ENCODE measurements at regions not wholly inside any gene's neighbourhood (a gene's known extent, or its start where the extent isn't known, plus 50 kb on each side); places are given as distances from the start of the nearest gene placed in this dataset.

- H3K4me2 ChIP-seq, result peak overlapping the region; percentile 21
- peak in 1 of 2 experiments; percentile 81 for DNase-seq (ENCODE audit: low read depth in 1 of 2, low spot score in 1 of 2)
- no peak for FAIRE-seq
- TF ChIP-seq GATA3 (IDR thresholded peaks at IDR 0.05; ENCODE audit: borderline replicate concordance) (peak; percentile 65; the same call in 1 of the 2 replicates), CTCF (IDR thresholded peaks at IDR 0.05) (no peak), KDM1A (IDR thresholded peaks at IDR 0.05; ENCODE audit: low read depth) (peak; percentile 93; the same call in 1 of the 2 replicates), EP300 (IDR thresholded peaks at IDR 0.05) (no peak), RNF2 (IDR thresholded peaks at IDR 0.05; ENCODE audit: borderline replicate concordance, low read depth) (no peak), CHD4 (IDR thresholded peaks at IDR 0.05; ENCODE audit: borderline replicate concordance) (0 out of 2 replicates have a peak, but pooled peaks have one; percentile 72), RFX5 (IDR thresholded peaks at IDR 0.05) (no peak), HDAC2 (IDR thresholded peaks at IDR 0.05) (peak; percentile 53; the same call in 1 of the 2 replicates), ZSCAN20 (CRISPR knock-in tag; IDR thresholded peaks at IDR 0.05) (0 out of 2 replicates have a peak, but pooled peaks have one; percentile 34), RAD21 (conservative IDR thresholded peaks at IDR 0.05 in 1 of 2, IDR thresholded peaks at IDR 0.05 in 1 of 2) (peak in 1 of 2 experiments; percentile 27; a peak in 1 of 5 replicates)
- TF ChIP-seq, protein P1, sequence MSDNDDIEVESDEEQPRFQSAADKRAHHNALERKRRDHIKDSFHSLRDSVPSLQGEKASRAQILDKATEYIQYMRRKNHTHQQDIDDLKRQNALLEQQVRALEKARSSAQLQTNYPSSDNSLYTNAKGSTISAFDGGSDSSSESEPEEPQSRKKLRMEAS (IDR thresholded peaks at IDR 0.05), result peak; percentile 29
- TF ChIP-seq, protein P2, sequence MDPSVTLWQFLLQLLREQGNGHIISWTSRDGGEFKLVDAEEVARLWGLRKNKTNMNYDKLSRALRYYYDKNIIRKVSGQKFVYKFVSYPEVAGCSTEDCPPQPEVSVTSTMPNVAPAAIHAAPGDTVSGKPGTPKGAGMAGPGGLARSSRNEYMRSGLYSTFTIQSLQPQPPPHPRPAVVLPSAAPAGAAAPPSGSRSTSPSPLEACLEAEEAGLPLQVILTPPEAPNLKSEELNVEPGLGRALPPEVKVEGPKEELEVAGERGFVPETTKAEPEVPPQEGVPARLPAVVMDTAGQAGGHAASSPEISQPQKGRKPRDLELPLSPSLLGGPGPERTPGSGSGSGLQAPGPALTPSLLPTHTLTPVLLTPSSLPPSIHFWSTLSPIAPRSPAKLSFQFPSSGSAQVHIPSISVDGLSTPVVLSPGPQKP (IDR thresholded peaks at IDR 0.05; ENCODE audit: low read depth, low read length), result no peak
- peaks cover 62% of the 10 kb centered on the region for H3K4me1 ChIP-seq
- 39% methylated on average over 15 of the region's 15 CpGs for WGBS (ENCODE audit: missing lambda C conversion rate)
- CTCF ChIA-PET, result interaction anchor here (0.6 to 2.2 kb wide), 4 partner anchors 10 to 369 kb away, joined by 3 to 8 read pairs (median 3); no protein-coding TSS in a partner anchor
- H3K4me3 ChIP-seq, result no peak overlapping the region
- ATAC-seq, result peak in 1 of 2 experiments; percentile 52; a peak in 3 of 6 replicates
- POLR2A ChIA-PET, result interaction anchor here (0.6 to 1.0 kb wide), 2 partner anchors 15 to 279 kb away, joined by 3 read pairs; partner anchors contain the start of gene SOX9
- H3K9me3 ChIP-seq, result no peaks in the 10 kb centered on the region
- H3K27ac ChIP-seq, result peak overlapping the region; percentile 44 to 62; a peak in 5 of 6 replicates
Observed at GRCh38 chr17:72399608-72400487, 279.0 kb downstream of the SOX9 start.

DNA sequence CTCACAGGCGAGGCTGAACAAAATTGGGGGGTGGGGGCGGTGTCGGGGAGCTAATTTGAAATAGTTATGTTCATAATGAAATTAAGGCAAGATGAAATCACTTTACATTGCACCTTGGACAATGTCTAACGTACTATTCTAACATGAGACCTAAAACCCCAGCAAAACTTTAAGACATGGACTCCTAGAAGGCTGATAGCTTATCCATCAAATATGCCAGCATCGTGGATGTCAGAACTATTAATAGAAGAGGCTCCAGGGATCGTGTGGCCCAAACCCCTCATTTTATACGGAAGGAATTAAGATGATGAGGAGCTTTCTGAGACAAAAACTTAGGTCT lies 279.6 kb downstream of the SOX9 start:
- no peak for DNase-seq (ENCODE audit: low read depth in 1 of 2, low spot score in 1 of 2)
- ATAC-seq, result no peak
- CTCF ChIA-PET, result interaction anchor here (0.6 to 2.2 kb wide), 3 partner anchors 11 to 370 kb away, joined by 3 to 8 read pairs (median 3); no protein-coding TSS in a partner anchor
- H3K9me3 ChIP-seq, result no peaks in the 10 kb centered on the region
- 86% methylated on average over 7 of the region's 7 CpGs for WGBS (ENCODE audit: missing lambda C conversion rate)
- H3K4me1 ChIP-seq, result peaks cover 66% of the 10 kb centered on the region
- H3K4me3 ChIP-seq, result no peak overlapping the region
- POLR2A ChIA-PET, result interaction anchor here (0.6 kb wide), 1 partner anchor 280 kb away, joined by 3 read pairs; the partner anchor contains the start of gene SOX9
- FAIRE-seq, result no peak
- peak overlapping the region; percentile 21; the same call in 2 of the 3 replicates for H3K4me2 ChIP-seq
- peak overlapping the region; percentile 44 to 62; a peak in 5 of 6 replicates for H3K27ac ChIP-seq
- TF ChIP-seq, protein P3, sequence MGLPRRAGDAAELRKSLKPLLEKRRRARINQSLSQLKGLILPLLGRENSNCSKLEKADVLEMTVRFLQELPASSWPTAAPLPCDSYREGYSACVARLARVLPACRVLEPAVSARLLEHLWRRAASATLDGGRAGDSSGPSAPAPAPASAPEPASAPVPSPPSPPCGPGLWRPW (IDR thresholded peaks at IDR 0.05), result no peak
- TF ChIP-seq PHF8 (IDR thresholded peaks at IDR 0.05; ENCODE audit: borderline replicate concordance, low read depth) (no peak), ESRRA (IDR thresholded peaks at IDR 0.05; ENCODE audit: borderline replicate concordance, low read length) (no peak), TP53 (CRISPR knock-in tag; IDR thresholded peaks at IDR 0.05) (no peak), CTCF (IDR thresholded peaks at IDR 0.05) (no peak), JUN (IDR thresholded peaks at IDR 0.05) (no peak), KDM5A (IDR thresholded peaks at IDR 0.05) (no peak), REST (IDR thresholded peaks at IDR 0.05) (no peak), JUNB (IDR thresholded peaks at IDR 0.05) (no peak), RARB (CRISPR knock-in tag; IDR thresholded peaks at IDR 0.05) (no peak), FOXS1 (CRISPR knock-in tag; IDR thresholded peaks at IDR 0.05) (no peak)
- TF ChIP-seq, protein P4, sequence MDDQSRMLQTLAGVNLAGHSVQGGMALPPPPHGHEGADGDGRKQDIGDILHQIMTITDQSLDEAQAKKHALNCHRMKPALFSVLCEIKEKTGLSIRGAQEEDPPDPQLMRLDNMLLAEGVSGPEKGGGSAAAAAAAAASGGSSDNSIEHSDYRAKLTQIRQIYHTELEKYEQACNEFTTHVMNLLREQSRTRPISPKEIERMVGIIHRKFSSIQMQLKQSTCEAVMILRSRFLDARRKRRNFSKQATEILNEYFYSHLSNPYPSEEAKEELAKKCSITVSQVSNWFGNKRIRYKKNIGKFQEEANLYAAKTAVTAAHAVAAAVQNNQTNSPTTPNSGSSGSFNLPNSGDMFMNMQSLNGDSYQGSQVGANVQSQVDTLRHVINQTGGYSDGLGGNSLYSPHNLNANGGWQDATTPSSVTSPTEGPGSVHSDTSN (IDR thresholded peaks at IDR 0.05), result no peak
- TF ChIP-seq, protein P1 (IDR thresholded peaks at IDR 0.05), result no peak
